Cerebellar nuclear complex (tissue), 1 donor: ENCODE measurements at regions not wholly inside any gene's neighbourhood (a gene's known extent, or its start where the extent isn't known, plus 50 kb on each side); places are given as distances from the start of the nearest gene placed in this dataset.
A peak's percentile ranks its signal among the peaks of the same experiment; 100 is the strongest.

ENCODE experiments used
- DNase-seq, 2 experiments: peaks; one replicate each; lab custom pipeline; 2025; lab: John Stamatoyannopoulos, UW

DNA sequence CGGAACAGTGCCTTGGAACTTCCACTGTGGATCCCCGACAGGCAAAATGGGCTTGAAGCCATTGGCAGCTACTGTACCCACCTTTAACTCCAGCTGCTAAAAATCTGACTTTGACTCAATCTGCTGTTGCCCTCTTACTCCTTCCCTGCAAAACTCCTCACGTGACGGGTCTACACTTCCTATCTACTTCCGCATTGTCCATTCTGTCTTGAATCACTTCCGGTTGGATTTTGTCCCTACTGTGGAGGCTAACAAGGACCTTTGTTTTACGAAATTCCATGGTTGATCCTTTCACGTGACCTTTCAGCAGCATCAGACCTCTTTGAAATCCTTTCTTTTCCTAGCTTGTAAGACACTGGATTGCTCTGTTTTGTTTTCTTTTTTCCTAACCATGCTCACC is 268.4 kb downstream of the PRDM2 start:
- DNase-seq = no peak

- no peak for DNase-seq
These were observed 270.8 kb downstream of the PRDM2 start for GRCh38 chr1:13970631-13971247.

GRCh38 chr1:13976485-13976884 is 276.5 kb downstream of the PRDM2 start:
- no peak for DNase-seq

DNA sequence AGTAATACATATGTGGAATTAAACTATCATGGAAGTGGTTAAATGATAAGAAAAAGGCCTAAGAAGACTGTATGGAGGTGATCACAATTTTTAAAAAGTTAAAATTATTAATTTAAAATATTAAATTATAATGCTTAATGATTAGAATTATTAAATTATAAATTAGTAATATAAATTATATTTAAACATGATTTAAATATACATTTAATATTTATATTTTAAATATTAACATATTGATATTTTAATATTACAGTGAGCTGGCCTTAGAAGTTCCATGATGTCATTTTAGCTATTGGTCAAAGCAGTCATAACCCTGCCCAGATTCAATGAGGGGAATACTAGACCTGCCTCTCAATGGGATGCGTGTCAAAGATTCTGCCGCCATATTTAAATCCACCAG is 281.2 kb downstream of the PRDM2 start:
- DNase-seq = no peak

GRCh38 chr1:13983393-13983792 is 283.4 kb downstream of the PRDM2 start:
- no peak for DNase-seq

- no peak for DNase-seq
These were observed 291.0 kb downstream of the PRDM2 start for GRCh38 chr1:13990939-13991338.

GRCh38 chr1:13992489-13993285 is 292.7 kb downstream of the PRDM2 start:
- DNase-seq = no peak

DNA sequence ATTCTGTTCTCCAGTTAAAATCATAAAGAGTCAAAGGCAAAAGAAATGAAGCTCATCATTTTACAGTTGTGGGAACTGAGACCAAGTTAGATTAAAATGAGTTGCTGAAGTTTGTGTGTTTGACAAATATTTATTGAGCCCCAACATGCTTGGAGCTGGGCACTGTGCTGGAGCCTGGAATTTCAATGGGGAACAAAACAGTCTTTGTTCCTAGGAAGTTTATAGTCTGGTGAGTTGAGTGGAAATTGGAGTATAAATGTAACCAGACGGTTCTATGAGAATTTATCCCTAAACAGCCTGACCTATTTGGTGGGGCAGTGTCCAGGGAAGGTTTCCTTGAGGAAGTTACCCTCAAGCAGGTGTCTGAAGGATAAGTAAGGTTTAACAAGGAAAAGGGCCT is 294.4 kb downstream of the PRDM2 start:
- DNase-seq = no peak

GRCh38 chr1:13996334-13996733 is 296.3 kb downstream of the PRDM2 start:
- no peak for DNase-seq

GRCh38 chr1:14003552-14003951 is 303.6 kb downstream of the PRDM2 start:
- DNase-seq = no peak

GRCh38 chr1:14009582-14009981 is 309.6 kb downstream of the PRDM2 start:
- DNase-seq = no peak

- no peak for DNase-seq
These were observed 310.5 kb downstream of the PRDM2 start for GRCh38 chr1:14010476-14010875.

GRCh38 chr1:14011132-14011531 is 311.1 kb downstream of the PRDM2 start:
- DNase-seq = no peak

GRCh38 chr1:14011888-14012287 is 311.9 kb downstream of the PRDM2 start:
- DNase-seq = no peak

DNA sequence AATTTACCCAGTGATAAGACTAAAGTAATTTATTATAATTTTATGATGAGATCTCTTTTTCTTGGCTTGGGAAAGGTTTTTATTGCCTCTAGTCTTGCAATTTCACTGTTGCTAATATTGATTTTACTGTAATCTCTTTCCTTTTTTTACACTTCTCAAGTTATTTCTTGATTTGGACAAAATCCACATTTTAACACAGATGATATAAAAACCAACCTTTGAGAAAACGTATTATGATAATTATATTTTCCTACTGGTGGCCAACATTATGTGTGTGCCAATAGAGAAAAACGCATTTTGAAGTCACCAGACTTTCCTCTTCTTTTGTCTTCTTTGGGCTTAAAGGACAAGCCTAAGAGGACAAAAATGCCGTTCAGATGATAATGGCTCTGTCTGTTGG is 314.9 kb downstream of the PRDM2 start:
- no peak for DNase-seq

- no peak for DNase-seq
These were observed 315.9 kb downstream of the PRDM2 start for GRCh38 chr1:14015917-14016316.

DNA sequence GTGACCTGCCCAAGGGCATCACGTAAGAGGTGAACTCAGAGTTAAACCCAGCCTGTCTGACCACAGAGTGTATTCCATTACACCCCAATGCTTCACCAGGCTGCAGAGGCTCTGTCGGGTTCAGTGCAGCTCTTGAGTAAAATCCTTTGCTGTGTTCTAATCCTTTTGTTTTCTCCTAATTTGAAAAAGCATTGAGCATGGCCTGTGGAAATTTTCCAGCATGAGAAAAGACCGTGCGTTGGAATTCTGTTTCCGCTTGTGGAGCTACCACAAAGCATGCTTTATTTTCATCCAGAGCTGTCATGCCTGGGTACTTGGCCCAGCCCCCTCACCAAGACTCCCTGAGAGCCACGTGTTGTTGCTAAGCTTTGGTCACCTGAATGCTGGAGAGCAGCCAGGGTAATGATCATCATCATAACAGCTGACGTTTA is 317.6 kb downstream of the PRDM2 start:
- no peak for DNase-seq

DNA sequence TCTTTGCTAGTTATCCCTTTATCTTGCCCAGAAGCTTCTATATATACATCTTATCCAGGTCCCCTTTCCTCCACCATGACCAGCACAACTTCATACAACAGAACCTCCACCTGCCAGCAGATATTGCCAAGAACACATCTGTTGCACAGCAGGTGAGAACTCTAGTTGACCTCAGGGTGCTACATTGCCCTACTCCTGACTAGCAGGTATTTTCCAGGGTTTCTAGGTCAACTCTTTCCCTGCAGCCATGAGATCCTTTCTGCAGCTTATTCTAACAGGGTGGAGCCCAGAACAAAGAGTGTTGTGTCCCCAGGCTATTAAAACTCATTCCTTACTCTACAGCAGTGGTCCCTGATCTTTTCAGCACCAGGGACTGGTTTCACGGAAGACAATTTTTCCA is 319.5 kb downstream of the PRDM2 start:
- no peak for DNase-seq

DNA sequence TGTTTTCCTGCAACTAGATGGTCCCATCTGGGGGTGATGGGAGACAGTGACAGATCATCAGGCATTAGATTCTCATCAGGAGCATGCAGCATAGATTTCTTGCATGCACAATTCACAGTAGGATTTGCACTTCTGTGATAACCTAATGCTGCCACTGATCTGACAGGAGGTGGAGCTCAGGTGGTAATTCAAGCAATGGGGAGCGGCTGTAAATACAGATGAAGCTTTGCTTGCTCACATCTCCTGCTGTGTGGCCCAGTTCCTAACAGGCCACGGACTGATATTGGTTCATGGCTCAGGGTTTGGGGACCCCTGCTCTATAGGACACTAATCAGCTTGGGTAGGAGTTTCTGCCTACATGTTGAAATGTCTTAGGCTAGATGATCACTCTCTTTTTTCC is 320.0 kb downstream of the PRDM2 start:
- no peak for DNase-seq

DNA sequence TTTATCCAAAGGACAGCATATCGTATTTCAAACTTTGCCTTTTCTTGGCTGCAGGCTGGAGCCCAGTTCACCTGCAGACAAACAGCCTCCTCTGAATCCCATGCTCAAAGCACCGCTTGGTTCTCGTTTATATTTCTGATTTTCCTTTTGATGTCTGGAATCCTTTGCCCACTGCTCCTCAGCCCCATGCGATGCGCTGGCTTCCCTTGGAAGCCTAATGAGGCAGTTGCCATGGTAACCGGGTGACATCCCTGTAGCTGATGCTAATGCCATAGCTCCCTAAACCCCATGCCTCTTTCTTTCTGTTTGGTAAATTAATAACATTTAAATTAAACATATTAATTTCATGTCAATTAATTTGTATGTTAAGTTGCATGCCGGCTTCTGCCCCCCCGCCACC is 327.1 kb downstream of the PRDM2 start:
- peak in 1 of 2 experiments; percentile 28 for DNase-seq

GRCh38 chr1:14031461-14031860 is 331.5 kb downstream of the PRDM2 start:
- DNase-seq = no peak

DNA sequence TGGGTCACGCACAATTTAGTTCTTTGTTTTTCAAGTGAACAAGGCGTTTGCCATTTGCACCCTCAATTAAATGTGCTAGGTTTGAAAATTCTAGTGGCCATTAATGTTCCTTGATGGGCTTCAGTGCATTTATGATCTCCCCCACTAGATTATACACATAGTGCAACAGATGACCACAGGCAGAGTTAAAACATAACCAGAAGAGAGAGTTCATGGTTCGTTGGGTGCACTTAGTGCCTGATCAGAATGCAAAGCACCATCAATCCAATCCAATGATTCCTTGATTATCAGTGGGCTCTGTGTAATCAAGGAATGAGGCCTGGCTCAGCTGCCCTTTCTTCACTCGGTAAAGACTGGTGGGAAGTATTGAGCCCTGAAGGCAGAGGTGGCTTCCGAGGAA is 334.5 kb downstream of the PRDM2 start:
- DNase-seq = no peak

GRCh38 chr1:14037101-14037847 is 337.3 kb downstream of the PRDM2 start:
- DNase-seq = no peak
